ENCODE measurements at regions not wholly inside any gene's neighbourhood (a gene's known extent, or its start where the extent isn't known, plus 50 kb on each side); places are given as distances from the start of the nearest gene placed in this dataset.

DNA sequence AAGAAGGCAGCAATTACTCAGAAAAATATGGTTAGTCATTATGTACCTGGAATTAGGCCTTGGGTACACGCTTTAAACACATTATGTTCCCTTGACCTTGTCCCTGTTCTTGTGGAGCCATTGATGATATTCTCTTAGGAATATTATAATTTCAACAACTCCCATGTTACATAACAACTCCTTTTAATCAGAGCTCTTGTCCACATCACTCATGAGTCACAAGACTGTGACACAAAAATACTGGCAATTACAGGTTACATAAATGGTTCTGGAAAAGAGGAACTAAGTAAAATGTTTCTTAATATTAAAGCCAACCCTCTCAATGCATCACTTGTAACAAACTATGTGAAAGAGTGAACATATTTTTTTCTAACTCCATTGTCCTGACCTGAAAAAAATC is 143.8 kb upstream of the PCLO start:
- no peak for DNase-seq (ENCODE audit: insufficient read length, low spot score)
- FAIRE-seq = no peak
- TF ChIP-seq, protein P1, sequence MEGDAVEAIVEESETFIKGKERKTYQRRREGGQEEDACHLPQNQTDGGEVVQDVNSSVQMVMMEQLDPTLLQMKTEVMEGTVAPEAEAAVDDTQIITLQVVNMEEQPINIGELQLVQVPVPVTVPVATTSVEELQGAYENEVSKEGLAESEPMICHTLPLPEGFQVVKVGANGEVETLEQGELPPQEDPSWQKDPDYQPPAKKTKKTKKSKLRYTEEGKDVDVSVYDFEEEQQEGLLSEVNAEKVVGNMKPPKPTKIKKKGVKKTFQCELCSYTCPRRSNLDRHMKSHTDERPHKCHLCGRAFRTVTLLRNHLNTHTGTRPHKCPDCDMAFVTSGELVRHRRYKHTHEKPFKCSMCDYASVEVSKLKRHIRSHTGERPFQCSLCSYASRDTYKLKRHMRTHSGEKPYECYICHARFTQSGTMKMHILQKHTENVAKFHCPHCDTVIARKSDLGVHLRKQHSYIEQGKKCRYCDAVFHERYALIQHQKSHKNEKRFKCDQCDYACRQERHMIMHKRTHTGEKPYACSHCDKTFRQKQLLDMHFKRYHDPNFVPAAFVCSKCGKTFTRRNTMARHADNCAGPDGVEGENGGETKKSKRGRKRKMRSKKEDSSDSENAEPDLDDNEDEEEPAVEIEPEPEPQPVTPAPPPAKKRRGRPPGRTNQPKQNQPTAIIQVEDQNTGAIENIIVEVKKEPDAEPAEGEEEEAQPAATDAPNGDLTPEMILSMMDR (IDR thresholded peaks at IDR 0.05; ENCODE audit: insufficient read depth, missing control alignments) = no peak

DNA sequence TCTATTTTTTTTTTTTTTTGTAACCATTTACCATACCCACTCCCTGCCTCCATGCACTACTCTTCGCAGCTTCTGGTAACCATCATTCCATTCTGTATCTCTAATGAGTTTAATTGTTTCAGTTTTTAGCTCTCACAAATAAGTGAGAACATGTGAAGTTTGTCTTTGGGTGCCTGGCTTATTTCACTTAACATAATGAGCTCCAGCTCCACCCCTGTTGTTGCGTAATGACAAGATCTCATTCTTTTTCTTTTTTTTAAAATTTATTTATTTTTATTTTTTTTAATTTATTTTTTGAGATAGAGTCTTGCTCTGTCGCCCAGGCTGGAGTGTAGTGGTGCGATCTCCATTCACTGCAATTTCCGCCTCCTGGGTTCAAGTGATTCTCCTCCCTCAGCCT is 142.3 kb upstream of the PCLO start:
- FAIRE-seq (no peak), DNase-seq (ENCODE audit: insufficient read length, low spot score) (no peak)
- TF ChIP-seq, protein P1 (IDR thresholded peaks at IDR 0.05; ENCODE audit: insufficient read depth, missing control alignments) = no peak

DNA sequence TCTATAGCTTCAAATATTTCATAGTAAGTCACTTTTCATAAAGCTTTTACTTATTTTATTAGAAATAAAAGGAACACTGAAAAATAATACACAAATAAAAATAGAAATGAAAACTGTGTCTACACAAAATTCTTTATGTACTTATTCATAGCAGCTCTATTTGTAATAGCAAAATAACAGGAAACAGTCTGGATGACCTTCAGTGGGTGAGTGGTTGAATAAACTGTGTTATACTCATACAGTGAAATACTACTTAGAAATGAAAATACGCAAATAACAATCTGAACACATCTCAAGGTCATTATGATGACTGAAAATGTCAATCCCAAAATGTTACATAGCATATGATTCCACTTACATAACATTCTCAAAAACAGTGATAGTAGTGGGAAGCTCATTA is 138.7 kb upstream of the PCLO start:
- FAIRE-seq = no peak
- TF ChIP-seq, protein P1 (IDR thresholded peaks at IDR 0.05; ENCODE audit: insufficient read depth, missing control alignments) = no peak
- DNase-seq (ENCODE audit: insufficient read length, low spot score) = no peak

DNA sequence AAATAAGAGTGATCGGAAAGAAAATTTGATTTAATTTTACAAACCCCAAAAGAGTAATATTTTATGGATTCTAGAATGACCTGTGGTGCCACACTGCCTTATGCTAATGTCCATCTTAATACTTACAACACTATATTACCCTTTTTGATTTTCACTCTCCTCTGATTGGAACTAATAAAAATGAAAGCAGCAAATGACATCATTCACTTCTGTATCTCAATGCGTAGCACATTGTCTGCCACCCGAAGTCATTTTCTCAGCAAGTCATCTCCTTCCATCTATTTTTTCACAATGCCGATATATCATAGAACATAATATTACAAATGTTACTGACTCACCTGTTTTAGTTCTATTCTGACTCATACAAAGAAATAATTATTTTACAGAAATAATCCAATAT is 127.5 kb upstream of the PCLO start:
- TF ChIP-seq, protein P1 (IDR thresholded peaks at IDR 0.05; ENCODE audit: insufficient read depth, missing control alignments) = no peak
- no peak for DNase-seq (ENCODE audit: insufficient read length, low spot score)
- FAIRE-seq = no peak

DNA sequence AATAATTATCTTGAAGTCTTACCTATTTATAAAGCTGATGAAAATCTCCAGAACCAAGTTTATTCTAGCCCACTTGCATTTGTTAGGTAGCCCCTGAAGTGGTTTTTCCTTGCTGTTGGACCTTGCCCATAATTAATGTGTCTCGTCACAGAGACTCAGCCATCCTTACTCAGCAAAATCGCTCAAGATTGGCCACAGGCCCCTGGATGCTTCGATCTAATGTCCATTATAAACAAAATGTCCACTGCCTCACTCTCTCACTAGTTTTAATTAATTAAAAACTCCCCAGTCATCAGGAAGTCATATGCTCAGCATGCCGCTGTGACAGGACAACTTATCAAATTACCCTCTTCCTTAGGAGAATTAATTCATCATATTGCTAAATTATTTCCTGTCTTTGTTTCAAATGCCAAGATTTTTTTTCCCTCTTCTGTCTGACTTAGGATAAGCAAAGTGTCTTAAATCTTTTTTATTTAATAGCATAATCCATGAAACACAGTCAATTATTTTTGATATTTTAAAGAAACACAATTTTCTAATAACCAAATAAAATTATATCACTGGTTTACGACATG is 126.8 kb upstream of the PCLO start:
- no peak for DNase-seq (ENCODE audit: insufficient read length, low spot score)
- TF ChIP-seq, protein P1 (IDR thresholded peaks at IDR 0.05; ENCODE audit: insufficient read depth, missing control alignments) = no peak
- FAIRE-seq = no peak

DNA sequence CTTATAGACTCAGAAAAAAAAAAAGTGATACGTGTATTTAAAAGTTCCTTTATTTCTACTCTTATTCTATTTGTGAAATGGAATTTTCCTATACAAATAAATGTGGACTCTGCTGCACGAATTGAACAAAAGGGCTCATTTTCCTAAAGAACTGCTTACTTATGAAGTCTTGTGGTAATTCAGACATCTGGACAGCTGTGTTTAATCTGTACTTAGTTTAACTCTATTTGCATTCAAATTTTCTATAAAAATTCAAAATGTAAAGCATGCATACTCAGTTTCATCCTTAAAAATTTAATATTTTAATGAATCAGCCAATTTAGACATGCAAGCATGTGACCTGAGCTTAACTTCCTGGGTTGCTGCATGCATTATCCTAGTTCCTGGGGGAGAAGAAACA is 118.0 kb upstream of the PCLO start:
- DNase-seq (ENCODE audit: insufficient read length, low spot score) (no peak), FAIRE-seq (no peak)
- TF ChIP-seq, protein P1 (IDR thresholded peaks at IDR 0.05; ENCODE audit: insufficient read depth, missing control alignments) = no peak

DNA sequence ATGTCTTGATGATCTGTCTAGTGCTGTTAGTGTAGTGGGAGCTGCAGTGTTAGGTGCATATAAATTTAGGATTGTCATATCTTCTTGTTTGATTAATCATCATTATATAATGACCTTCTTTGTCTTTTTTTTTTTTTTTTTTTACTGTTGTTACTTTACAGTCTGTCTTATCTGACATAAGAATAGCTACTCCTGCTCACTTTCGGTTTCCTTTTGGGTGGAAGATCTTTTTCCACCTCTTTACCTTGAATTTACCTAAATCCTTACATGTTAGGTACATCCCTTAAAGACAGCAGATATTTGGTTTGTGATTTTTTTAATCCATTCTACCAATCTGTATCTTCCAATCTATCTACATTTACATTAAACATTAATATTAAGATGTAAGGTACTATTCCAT is 113.6 kb upstream of the PCLO start:
- DNase-seq (ENCODE audit: insufficient read length, low spot score) (no peak), FAIRE-seq (no peak)
- TF ChIP-seq, protein P1 (IDR thresholded peaks at IDR 0.05; ENCODE audit: insufficient read depth, missing control alignments) = no peak
